Kidney glomerular epithelial cell (primary cell): ENCODE measurements at regions not wholly inside any gene's neighbourhood (a gene's known extent, or its start where the extent isn't known, plus 50 kb on each side); places are given as distances from the start of the nearest gene placed in this dataset.

Experiments used
- DNase-seq: peaks from one replicate; lab custom pipeline; 2025; lab: John Stamatoyannopoulos, UW

- DNase-seq = no peak
Measured at GRCh38 chr5:93107141-93107540, 473.9 kb downstream of the NR2F1-AS1 start.

GRCh38 chr5:93101661-93102060 lies 479.4 kb downstream of the NR2F1-AS1 start:
- no peak for DNase-seq

DNA sequence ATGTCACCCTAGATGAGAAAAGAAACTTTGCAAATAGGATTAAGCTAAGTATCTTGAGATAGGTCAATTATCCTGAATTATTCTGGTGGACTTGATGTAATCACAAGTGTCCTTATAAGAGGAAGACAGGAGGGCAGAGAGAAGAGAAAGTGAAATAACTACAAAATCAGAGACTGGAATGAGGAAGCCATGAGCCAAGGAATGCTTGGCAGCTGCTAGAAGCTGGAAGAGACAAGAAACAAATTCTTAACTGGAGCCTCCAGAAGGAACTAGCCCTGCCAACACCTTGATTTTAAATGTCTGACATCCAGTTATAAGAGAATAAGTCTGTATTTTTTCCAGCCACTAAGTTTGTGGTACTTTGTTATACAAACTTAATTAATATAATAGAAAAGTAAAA lies 480.0 kb downstream of the NR2F1-AS1 start:
- no peak for DNase-seq

DNA sequence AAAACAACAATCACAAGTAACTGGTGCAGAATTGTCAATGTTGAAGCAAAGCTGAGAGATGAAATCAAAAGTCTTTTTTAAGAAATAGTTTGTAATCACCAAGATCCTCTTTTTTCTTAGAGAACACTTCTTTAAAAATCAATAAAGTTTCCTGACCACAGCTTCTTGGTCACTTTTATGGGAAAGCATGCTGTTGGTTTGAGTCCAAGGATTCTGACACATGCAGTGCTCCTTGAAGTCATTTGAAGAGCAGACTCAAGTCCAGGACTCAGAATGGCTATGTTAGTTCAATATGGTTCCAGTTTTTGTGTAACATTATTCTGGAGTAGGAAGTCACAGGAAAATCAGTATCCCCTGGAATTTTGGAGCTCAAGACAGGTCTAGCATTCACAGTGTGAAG lies 480.6 kb downstream of the NR2F1-AS1 start:
- no peak for DNase-seq

- DNase-seq = no peak
Measured at GRCh38 chr5:93099902-93100347, 481.1 kb downstream of the NR2F1-AS1 start.

- DNase-seq = no peak
Measured at GRCh38 chr5:93096561-93096960, 484.5 kb downstream of the NR2F1-AS1 start.

DNA sequence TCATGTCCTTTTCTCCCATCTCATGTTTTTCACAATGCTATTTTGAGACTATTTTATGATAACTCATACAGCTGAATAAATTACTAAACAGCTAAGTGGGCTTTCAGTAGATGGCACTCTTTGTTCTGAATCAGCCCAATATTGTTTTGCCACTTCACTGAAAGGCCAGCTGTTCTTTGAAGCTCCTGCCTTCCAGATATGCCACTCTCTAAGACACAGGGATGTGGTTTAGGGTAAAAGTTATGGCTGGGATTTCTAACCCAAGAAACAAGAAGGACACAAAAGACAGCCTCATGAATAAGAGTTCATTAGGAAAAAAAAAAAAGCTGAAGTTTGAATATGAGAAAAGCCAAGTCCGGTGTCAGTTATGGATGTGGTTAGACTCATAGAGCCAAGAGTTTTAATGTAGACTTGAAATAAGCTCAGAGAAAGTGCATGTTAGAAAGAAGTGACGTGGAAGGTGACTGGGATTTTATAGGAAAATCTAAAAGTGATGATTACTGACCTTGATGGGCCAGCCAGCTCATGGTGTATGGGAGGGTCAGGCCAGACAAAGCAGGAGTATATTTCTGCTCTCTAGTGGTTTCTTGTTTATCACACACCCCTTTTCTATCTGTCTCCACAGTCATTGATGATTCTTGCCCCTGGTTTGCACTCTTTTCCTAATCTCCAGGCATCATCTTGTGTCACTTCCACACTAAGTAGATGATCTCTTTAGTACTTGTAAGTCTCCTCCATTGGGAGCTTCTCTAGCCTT lies 488.5 kb downstream of the NR2F1-AS1 start:
- DNase-seq = no peak

- no peak for DNase-seq
Measured at GRCh38 chr5:93090698-93091097, 490.3 kb downstream of the NR2F1-AS1 start.

DNA sequence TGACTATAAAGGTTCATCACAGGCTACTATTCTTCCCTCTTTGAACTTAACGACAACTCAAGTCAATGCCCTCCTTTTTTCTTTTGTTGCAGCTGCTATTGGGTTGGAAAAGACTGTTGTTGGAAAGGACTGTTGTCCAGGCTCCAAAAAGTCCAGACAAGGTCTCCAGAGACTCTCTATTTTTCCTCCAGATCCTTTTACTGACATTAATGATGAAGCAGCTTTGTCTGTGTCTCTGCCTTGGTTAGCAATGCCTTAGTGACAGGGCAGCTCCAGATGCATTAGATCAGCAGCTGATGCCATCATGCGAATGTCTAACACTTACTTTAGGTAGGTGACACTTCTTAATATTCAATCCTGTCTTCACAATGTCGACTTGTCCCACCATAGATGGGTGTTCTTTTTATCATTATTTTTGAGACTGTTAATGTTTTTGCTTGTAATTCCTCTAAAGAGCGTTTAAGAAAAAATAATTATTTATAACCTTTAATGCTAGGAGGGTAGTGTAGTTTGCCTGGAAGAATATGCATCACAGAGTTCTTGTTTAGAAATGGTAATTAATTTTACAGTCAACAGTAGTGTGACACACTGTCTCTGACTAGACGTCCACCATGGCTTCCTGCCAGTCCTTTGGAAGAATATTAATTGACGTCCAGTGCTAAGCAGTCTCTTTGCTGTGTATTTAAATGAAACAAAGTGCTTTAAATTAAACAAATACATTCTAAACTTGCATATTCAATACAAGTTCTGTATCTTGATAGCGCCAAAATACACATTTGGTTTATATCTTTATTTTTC lies 492.2 kb downstream of the NR2F1-AS1 start:
- no peak for DNase-seq

DNA sequence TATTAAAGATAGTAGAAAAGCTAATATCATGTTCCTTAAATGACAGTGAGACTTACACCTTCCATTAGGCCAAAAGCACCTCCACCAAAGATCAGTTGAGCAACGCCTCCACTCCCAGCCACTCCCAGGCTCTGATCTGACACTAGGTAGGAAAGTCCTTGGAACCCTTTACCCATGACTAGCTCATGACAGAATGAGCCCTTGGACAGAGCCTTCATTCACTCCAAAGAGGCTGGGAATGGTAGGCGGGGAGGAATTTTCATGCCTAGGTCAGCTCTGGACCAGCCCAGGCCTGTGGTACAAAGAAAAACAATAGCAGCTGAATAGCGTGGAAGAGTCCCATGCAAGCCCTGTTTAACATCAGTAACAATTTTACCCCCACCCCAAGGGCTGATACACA lies 493.7 kb downstream of the NR2F1-AS1 start:
- no peak for DNase-seq

GRCh38 chr5:93082981-93083380 lies 498.0 kb downstream of the NR2F1-AS1 start:
- DNase-seq = no peak

DNA sequence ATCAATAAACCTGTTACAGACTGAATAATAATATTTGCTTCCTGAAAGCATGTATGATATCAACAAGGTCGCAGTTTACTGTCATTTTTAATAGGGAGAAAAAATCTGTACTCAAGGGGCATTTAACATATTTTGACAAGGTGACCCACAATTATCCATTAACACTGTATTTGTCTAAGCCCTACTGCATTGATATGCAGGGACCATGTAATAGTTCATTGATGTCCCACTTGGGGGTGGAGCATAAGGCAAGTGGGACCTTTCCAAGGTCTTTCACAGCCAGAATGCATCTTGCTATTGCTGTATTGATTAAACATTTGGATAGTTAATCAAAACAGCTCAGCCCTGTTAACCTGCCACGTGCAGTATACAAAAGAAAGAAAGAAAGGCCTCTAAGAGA lies 502.0 kb downstream of the NR2F1-AS1 start:
- no peak for DNase-seq

DNA sequence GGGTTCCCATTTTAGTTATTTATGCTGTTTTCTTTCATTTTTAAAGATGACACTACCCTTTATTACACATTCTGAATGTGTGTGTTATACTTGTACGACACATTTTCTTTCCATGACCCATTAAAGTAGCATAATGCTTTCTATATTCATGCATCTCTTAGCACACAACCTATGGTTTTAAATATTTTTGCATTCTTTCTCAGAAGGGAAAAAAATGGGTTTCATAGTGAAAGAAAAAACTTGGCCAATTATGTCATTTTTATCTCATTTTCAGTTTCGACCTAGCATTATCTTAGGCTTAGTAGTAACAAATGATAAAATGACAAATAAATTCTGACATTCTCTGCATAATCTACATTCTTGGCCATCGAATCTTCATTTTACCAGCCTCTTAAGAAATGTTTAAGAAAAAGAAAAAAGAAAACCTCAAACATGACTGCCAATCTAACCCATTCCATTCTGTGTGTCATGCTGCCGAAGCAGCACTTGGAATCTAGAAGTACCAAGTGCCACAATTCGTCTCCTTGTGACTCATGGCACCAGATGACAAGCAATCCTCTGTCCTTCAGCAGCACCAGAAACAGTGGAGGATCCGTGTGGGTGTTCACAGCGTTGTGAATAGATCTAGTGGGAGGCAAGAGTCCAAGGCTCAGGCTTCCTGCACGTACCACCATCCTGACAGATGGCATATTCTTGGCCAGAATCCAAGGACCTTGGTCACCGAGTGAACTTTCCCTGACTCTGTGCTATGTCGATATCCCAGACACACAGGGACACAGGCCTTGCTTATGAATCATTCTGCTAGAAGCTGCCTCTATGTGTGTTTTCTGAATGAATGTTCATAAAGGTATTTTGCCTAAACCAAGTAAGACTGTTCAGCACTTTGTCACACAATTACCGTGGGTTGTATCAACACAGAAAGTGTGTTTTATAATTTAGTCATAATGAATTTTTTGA lies 502.7 kb downstream of the NR2F1-AS1 start:
- DNase-seq = peak; percentile 94

DNA sequence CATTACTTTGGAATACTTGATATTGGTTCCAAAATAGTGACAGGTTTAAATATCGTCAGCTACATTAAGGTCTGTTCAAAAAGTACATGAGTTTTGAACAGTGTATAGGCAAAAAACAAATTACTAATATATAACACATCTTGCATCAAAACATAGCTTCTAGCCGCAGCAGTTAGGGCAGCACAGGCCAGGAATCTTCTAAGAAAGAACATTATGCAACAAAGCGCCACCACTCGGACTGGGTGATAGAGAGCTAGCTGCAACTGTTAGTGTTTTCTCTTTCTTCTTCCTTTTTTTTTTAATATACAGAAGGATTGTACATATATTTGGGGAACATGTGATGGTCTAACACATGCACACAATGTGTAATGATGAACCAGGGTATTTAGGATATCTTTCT lies 504.5 kb downstream of the NR2F1-AS1 start:
- no peak for DNase-seq

GRCh38 chr5:93076096-93076495 lies 504.9 kb downstream of the NR2F1-AS1 start:
- no peak for DNase-seq

DNA sequence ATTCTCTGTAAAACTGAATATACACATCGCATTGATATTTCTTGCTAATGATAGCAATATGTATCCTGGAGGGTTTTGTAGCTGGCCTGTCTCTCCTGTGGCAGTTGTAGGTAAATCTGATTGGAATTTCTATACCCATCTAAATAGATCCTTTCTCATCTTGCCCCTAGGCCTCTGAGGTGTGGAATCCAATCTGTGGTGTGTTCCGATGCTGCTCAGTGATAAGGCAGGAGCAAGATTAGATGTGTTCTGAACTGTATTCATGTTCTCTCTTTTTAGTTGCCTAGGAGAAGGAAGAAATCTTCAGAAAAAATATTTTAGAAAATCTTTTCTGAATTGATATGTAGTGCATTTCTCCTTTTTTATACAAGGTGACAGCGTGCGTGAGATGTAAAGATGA lies 507.5 kb downstream of the NR2F1-AS1 start:
- no peak for DNase-seq

- no peak for DNase-seq
Measured at GRCh38 chr5:93072831-93073459, 508.1 kb downstream of the NR2F1-AS1 start.

- DNase-seq = no peak
Measured at GRCh38 chr5:93071710-93072109, 509.3 kb downstream of the NR2F1-AS1 start.

DNA sequence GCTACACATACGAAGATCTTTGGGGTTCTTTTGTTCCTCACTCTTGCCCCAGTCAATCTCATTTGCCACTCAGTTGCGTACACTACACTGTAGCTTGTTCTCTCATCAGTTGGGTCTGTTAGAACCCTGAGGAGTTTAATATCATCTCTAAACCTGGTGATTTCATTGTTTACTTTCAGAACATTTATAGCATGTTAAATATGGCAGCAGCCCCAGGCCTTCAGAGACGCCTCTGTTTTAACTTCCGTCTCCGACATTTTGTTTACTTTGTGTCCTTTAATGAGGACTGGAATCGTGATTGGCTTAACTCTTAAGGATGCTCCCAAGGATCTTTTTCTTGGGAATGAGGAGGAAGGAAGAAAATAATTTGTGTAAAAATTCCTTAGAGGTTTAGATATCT lies 510.1 kb downstream of the NR2F1-AS1 start:
- no peak for DNase-seq

DNA sequence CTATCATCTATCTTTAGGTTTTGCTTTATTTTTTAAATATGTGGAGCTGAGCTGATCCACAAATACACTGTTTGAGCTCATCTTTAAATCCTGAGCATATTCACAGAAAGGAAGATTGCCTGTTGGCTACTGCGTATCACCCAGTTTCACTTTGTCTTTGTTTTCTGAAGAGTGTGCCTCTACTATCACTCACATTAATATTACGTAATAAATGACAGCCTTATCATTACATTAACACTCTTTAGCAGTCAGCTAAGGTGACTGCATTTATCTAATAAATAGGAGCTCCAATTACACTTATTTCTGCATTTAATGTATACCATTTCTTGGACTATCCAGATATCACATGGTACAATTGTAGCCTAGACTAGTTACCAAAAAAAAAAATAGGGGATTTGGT lies 511.7 kb downstream of the NR2F1-AS1 start:
- no peak for DNase-seq

- DNase-seq = peak; percentile 12
Measured at GRCh38 chr5:93062548-93062947, 518.5 kb downstream of the NR2F1-AS1 start.

GRCh38 chr5:93058309-93058708 lies 522.7 kb downstream of the NR2F1-AS1 start:
- DNase-seq = no peak
